HG03097 (cell line): ENCODE measurements at regions not wholly inside any gene's neighbourhood (a gene's known extent, or its start where the extent isn't known, plus 50 kb on each side); places are given as distances from the start of the nearest gene placed in this dataset.

Source experiments
- ATAC-seq: cut with Tn5 transposase; IDR thresholded peaks from one replicate; pipeline ENCODE4 v1.9.1; 2021; ENCODE audit not compliant: unreplicated experiment, low FRiP score

- ATAC-seq: no peak
These were observed 267.7 kb downstream of the RASSF9 start for GRCh38 chr12:85568395-85569103.

GRCh38 chr12:85569261-85569660 is 266.9 kb downstream of the RASSF9 start:
- no peak for ATAC-seq

- no peak for ATAC-seq
These were observed 263.3 kb downstream of the RASSF9 start for GRCh38 chr12:85572956-85573355.

- ATAC-seq: no peak
These were observed 262.5 kb downstream of the RASSF9 start for GRCh38 chr12:85573635-85574214.

- no peak for ATAC-seq
These were observed 261.9 kb downstream of the RASSF9 start for GRCh38 chr12:85574291-85574690.

GRCh38 chr12:85575120-85576096 is 260.8 kb downstream of the RASSF9 start:
- peak; percentile 100 for ATAC-seq

- ATAC-seq: no peak
These were observed 255.5 kb downstream of the RASSF9 start for GRCh38 chr12:85580562-85581168.

GRCh38 chr12:85587158-85587557 is 249.1 kb downstream of the RASSF9 start:
- ATAC-seq: no peak

GRCh38 chr12:85588221-85588620 is 248.0 kb downstream of the RASSF9 start:
- no peak for ATAC-seq

- ATAC-seq: no peak
These were observed 235.4 kb downstream of the RASSF9 start for GRCh38 chr12:85600841-85601240.

- ATAC-seq: no peak
These were observed 232.7 kb downstream of the RASSF9 start for GRCh38 chr12:85603556-85603955.

GRCh38 chr12:85606455-85606854 is 229.8 kb downstream of the RASSF9 start:
- ATAC-seq: no peak

GRCh38 chr12:85609778-85610177 is 226.4 kb downstream of the RASSF9 start:
- ATAC-seq: no peak

- no peak for ATAC-seq
These were observed 226.0 kb downstream of the RASSF9 start for GRCh38 chr12:85610194-85610593.

- ATAC-seq: no peak
These were observed 220.0 kb downstream of the RASSF9 start for GRCh38 chr12:85616201-85616600.

- no peak for ATAC-seq
These were observed 218.7 kb downstream of the RASSF9 start for GRCh38 chr12:85617307-85618091.

- ATAC-seq: no peak
These were observed 215.2 kb downstream of the RASSF9 start for GRCh38 chr12:85621041-85621440.

- no peak for ATAC-seq
These were observed 212.4 kb downstream of the RASSF9 start for GRCh38 chr12:85623763-85624162.

GRCh38 chr12:85625467-85625866 is 210.7 kb downstream of the RASSF9 start:
- no peak for ATAC-seq
